HepG2 (cell line): ENCODE measurements at regions not wholly inside any gene's neighbourhood (a gene's known extent, or its start where the extent isn't known, plus 50 kb on each side); places are given as distances from the start of the nearest gene placed in this dataset.
A peak's percentile ranks its signal among the peaks of the same experiment; 100 is the strongest.

Source experiments
- ATAC-seq: fragments of 200-7000 bp; cut with Tn5 transposase; 3 replicates; pipeline ENCODE4 v1.9.1; 2020; ENCODE audit warnings: mild to moderate bottlenecking, moderate library complexity
- BruUV-seq: library from RNA; stranded (reverse); fragments of 400-500 nt; replicated peaks from 2 replicates; lab custom pipeline; 2021; lab: Mats Ljungman, UMichigan
- CTCF ChIA-PET: fragments of 300-600 bp; formaldehyde crosslinking; extraction: SDS; loops from one replicate; lab custom pipeline; 2021; ENCODE audit warnings: low total read pairs, inconsistent platforms, low intra/inter-chr PET ratio; lab: Yijun Ruan, JAX
- POLR2A ChIA-PET: fragments of 350-600 bp; sonication (Branson Sonifier 250); formaldehyde crosslinking; loops from one replicate; lab custom pipeline; 2020; ENCODE audit warnings: antibody characterized with exemption, inconsistent platforms; lab: Yijun Ruan, JAX
- DNase-seq: peaks from one replicate; pipeline ENCODE4 v3.0.0-alpha.2; 2015; ENCODE audit warnings: low spot score
- FAIRE-seq: peaks from 3 replicates; lab custom pipeline; 2011; peaks lifted over from hg19 to GRCh38; lab: Jason Lieb, UNC
- H2AFZ ChIP-seq: one replicate; pipeline ENCODE4 v1.6.1; 2011; ENCODE audit warnings: low read length, inconsistent platforms
- H3K27ac ChIP-seq: fragments of 300-600 bp; 3 replicates; pipeline ENCODE4 v1.8.0; 2011; ENCODE audit warnings: mixed run types, mild to moderate bottlenecking, mixed read lengths, low read length, inconsistent platforms; ENCODE audit not compliant: insufficient read depth; ENCODE audit errors: extremely low read length
- H3K27me3 ChIP-seq, 2 experiments: fragments of 200-600 bp in 1 of 2; 2 replicates in 1 of 2; 3 replicates in 1 of 2; pipeline versions ENCODE4 v1.6.0 to v1.8.0; 2011; ENCODE audit warnings: low read length in 2 of 2, mild to moderate bottlenecking in 2 of 2, moderate library complexity in 2 of 2, inconsistent platforms in 1 of 2; ENCODE audit not compliant: insufficient read depth in 2 of 2, control insufficient read depth in 1 of 2
- H3K36me3 ChIP-seq, 2 experiments: fragments of 200-600 bp in 1 of 2; replicated peaks in 1 of 2; 2 replicates in 1 of 2; 3 replicates in 1 of 2; pipeline versions ENCODE4 v1.5.1 to v1.8.0; 2011; ENCODE audit warnings: low read length in 2 of 2, inconsistent platforms in 1 of 2; ENCODE audit not compliant: insufficient read depth in 2 of 2, control insufficient read depth in 1 of 2
- H3K4me1 ChIP-seq: 2 replicates; pipeline ENCODE4 v1.5.1; 2012; ENCODE audit warnings: low read length, inconsistent platforms; ENCODE audit not compliant: insufficient read depth
- H3K4me2 ChIP-seq: 2 replicates; pipeline ENCODE4 v1.6.0; 2011; ENCODE audit warnings: low read depth, low read length, inconsistent platforms
- H3K4me3 ChIP-seq, 3 experiments: fragments of 200-600 bp in 1 of 3; sonication (generic), shearing (Covaris generic) in 1 of 3; replicated peaks in 1 of 3; 2 replicates each; pipeline ENCODE4 v1.5.1; 2011 to 2016; ENCODE audit warnings: low read length in 3 of 3, inconsistent platforms in 2 of 3, low read depth in 2 of 3, mild to moderate bottlenecking in 2 of 3, control low read depth in 1 of 3, mixed read lengths in 1 of 3; ENCODE audit not compliant: insufficient read depth in 1 of 3
- H3K79me2 ChIP-seq: one replicate; pipeline ENCODE4 v1.6.1; 2011; ENCODE audit warnings: low read length, inconsistent platforms; ENCODE audit not compliant: insufficient read depth
- H3K9ac ChIP-seq: 2 replicates; pipeline ENCODE4 v1.6.0; 2011; ENCODE audit warnings: mild to moderate bottlenecking, low read depth, low read length, inconsistent platforms; ENCODE audit not compliant: insufficient read depth
- H3K9me3 ChIP-seq: 2 replicates; pipeline ENCODE4 v1.5.1; 2012; ENCODE audit warnings: mild to moderate bottlenecking, low read length
- H4K20me1 ChIP-seq: 2 replicates; pipeline ENCODE4 v1.6.0; 2011; ENCODE audit warnings: inconsistent platforms, mild to moderate bottlenecking, low read length, moderate library complexity; ENCODE audit not compliant: insufficient read depth
- ATF7-NPFF ChIP-seq: sonication (generic); formaldehyde crosslinking; IDR thresholded peaks from 2 replicates; pipeline ENCODE4 v1.8.1; 2023; ENCODE audit warnings: mild to moderate bottlenecking, low read depth, missing genetic modification reagents, moderate library complexity
- EHMT2 ChIP-seq: fragments of 200-600 bp; sonication (generic); IDR thresholded peaks from 2 replicates; pipeline ENCODE4 v1.7.0; 2017; ENCODE audit warnings: antibody characterized with exemption, low read depth, low read length, borderline replicate concordance
- HNF4A ChIP-seq: sonication (generic); formaldehyde crosslinking; IDR thresholded peaks from 2 replicates; pipeline ENCODE4 v1.4.0; 2020; ENCODE audit warnings: missing genetic modification reagents
- SOX5 ChIP-seq: IDR thresholded peaks from 2 replicates; pipeline ENCODE4 v1.6.1; 2016; ENCODE audit warnings: borderline replicate concordance
- ZNF20 ChIP-seq: sonication (generic); formaldehyde crosslinking; IDR thresholded peaks from 2 replicates; pipeline ENCODE4 v1.4.0; 2020; ENCODE audit warnings: mild to moderate bottlenecking, moderate library complexity, missing genetic modification reagents
- ZNF256 ChIP-seq: sonication (generic); formaldehyde crosslinking; conservative IDR thresholded peaks from 2 replicates; pipeline ENCODE4 v1.4.0; 2020; ENCODE audit warnings: missing genetic modification reagents
- ZNF75D ChIP-seq: sonication (generic); formaldehyde crosslinking; IDR thresholded peaks from 2 replicates; pipeline ENCODE4 v1.8.1; 2023; ENCODE audit warnings: missing genetic modification reagents, mild to moderate bottlenecking, borderline replicate concordance
- WGBS: methylation state at CpG from one replicate; pipeline ENCODE4 v1.1.6; 2017; ENCODE audit warnings: low lambda C conversion rate; 5-methylcytosine and 5-hydroxymethylcytosine counted together
- in situ Hi-C: cut with HindIII; loops from 2 replicates; pipeline ENCODE4 v1.10.0; 2017; ENCODE audit warnings: low pct_unique_long_range_greater_than_20kb; ENCODE audit not compliant: extremely low pct_ligation_motif_present
- intact Hi-C: fragments of 100-400 bp; cut with micrococcal nuclease; formaldehyde crosslinking; loops from one replicate; pipeline ENCODE4 v1.10.0; 2022; ENCODE audit not compliant: unreplicated experiment
- TF ChIP-seq, protein P1 (sequence below): fragments of 450-650 bp; IDR thresholded peaks from 2 replicates; pipeline ENCODE4 v1.6.1; 2016

DNA sequence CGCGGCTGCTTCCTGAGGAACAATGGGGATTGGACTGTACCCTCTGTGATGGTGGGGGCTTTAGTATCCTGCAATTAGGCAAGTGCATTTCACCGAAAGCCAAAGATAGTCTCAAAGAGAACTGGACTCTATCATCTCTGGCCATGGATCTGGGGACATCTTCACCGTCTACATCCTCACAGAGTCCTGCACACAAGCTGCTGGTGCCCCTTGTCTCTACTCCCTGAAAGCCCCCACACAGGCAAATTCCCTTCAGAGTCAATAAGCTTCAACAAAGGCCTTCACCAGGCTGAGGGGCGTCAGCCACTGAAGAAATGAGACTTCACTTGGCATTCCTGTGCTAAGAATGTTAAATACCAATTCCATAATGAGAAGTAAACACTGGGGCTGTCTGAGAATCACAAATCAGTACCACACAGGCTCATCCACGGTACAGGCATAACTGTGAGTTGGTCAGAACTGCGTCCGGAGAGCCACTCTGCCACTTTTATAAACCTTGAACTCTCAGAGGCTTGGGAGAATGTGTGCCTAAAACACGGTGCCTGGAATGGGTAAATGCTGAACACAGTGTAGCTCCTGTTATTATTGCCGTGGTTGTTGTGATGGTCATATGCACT, 432.7 kb downstream of the ZNF521 start (continued):
- TF ChIP-seq ZNF256 (no peak), SOX5 (CRISPR knock-in tag) (no peak), HNF4A (CRISPR knock-in tag) (no peak)

DNA sequence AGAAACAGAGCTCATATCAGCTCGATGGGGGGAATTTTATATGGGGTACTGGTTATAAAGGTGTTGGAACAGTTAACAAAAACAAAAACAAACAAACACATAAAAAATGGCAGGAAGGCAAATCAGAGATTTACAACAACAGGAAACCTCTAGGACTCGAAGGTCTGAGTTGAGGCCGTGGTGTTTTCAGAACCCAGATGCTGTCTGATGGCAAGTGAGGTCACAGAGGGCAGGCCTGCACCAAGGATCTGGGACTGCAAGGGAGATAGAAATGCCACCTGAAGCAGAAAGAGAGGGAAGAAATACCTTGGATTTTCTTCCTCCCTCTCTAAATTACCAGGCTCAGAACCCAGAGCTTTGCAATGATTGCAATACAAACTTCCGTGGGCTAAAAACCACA, 429.5 kb downstream of the ZNF521 start:
- peaks cover 0 to 9% of the 10 kb centered on the region in 2 experiments; a peak in 1 of 5 replicates for H3K27me3 ChIP-seq

DNA sequence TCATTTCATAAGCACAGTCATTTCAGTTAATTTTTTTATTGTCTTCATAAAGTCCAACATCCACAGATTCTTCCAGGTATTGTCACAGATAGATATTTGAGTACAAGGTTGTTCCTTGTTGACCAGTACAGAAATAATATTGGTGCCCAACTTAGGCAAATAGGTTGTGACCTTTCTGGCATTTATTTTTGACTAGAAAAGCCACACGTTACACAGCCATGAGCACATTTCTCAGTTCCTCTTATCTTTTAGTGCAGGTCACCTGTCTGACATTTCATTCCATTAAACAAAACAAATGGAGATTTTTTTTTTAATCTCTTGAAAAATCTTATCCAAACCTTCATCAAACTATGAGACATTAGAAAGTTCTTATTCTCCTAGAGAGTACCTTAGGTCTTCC, 428.8 kb downstream of the ZNF521 start:
- H3K27ac ChIP-seq, result no peak overlapping the region
- in situ Hi-C loops (no loop called here), intact Hi-C loops (no loop called here)
- no peaks in the 10 kb centered on the region for H3K4me1 ChIP-seq
- no peak for DNase-seq
- no peaks in the 10 kb centered on the region for H3K9me3 ChIP-seq
- H3K36me3 ChIP-seq, result no peaks in the 10 kb centered on the region
- no peak overlapping the region for H3K9ac ChIP-seq
- no peak for TF ChIP-seq ZNF75D (CRISPR knock-in tag)
- no peak for TF ChIP-seq EHMT2
- TF ChIP-seq, protein P1, sequence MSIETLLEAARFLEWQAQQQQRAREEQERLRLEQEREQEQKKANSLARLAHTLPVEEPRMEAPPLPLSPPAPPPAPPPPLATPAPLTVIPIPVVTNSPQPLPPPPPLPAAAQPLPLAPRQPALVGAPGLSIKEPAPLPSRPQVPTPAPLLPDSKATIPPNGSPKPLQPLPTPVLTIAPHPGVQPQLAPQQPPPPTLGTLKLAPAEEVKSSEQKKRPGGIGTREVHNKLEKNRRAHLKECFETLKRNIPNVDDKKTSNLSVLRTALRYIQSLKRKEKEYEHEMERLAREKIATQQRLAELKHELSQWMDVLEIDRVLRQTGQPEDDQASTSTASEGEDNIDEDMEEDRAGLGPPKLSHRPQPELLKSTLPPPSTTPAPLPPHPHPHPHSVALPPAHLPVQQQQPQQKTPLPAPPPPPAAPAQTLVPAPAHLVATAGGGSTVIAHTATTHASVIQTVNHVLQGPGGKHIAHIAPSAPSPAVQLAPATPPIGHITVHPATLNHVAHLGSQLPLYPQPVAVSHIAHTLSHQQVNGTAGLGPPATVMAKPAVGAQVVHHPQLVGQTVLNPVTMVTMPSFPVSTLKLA, result peak; percentile 71
- TF ChIP-seq ZNF20, result no peak
- TF ChIP-seq, all 625 proteins: peak for 1
- Histone ChIP-seq H3K27me3 (peaks cover 0 to 9% of the 10 kb centered on the region in 2 experiments; a peak in 1 of 5 replicates), H3K79me2 (no peaks in the 10 kb centered on the region), H2AFZ (no peak overlapping the region), H3K4me3 (no peak overlapping the region), H4K20me1 (no peaks in the 10 kb centered on the region), H3K4me2 (no peak overlapping the region)
- ATAC-seq (no peak), FAIRE-seq (no peak)
- 0% methylated on average over 1 of the region's 1 CpG for WGBS
- ChIA-PET CTCF (no interaction called here), POLR2A (no interaction called here)
- no TSS peak for BruUV-seq

More for the DNA sequence above, 429.5 kb downstream of the ZNF521 start:
- Histone ChIP-seq H3K4me3 (no peak overlapping the region), H3K36me3 (no peaks in the 10 kb centered on the region), H3K9me3 (no peaks in the 10 kb centered on the region), H4K20me1 (no peaks in the 10 kb centered on the region), H3K79me2 (no peaks in the 10 kb centered on the region), H3K4me1 (no peaks in the 10 kb centered on the region), H3K4me2 (no peak overlapping the region), H3K9ac (no peak overlapping the region), H2AFZ (no peak overlapping the region), H3K27ac (no peak overlapping the region)
- no peak for TF ChIP-seq ATF7-NPFF (CRISPR knock-in tag)
- no TSS peak for BruUV-seq
- ChIA-PET POLR2A (no interaction called here), CTCF (no interaction called here)
- 6% methylated on average over 4 of the region's 4 CpGs for WGBS
- DNase-seq (no peak), ATAC-seq (no peak), FAIRE-seq (no peak)
- intact Hi-C loops (no loop called here), in situ Hi-C loops (no loop called here)
